H1 (cell line): ENCODE measurements at regions not wholly inside any gene's neighbourhood (a gene's known extent, or its start where the extent isn't known, plus 50 kb on each side); places are given as distances from the start of the nearest gene placed in this dataset.

Source experiments
- CTCF ChIA-PET: fragments of 300-600 bp; sonication (Branson Sonifier 250); formaldehyde crosslinking; loops from one replicate; lab custom pipeline; 2021; ENCODE audit not compliant: partially characterized antibody; lab: Charles Lee
- POLR2A ChIA-PET: fragments of 300-600 bp; sonication (Branson Sonifier 250); formaldehyde crosslinking; loops from one replicate; lab custom pipeline; 2021; ENCODE audit warnings: inconsistent platforms; ENCODE audit not compliant: partially characterized antibody; lab: Charles Lee
- DNase-seq, 2 experiments: peaks; one replicate each; pipeline versions ENCODE4 v3.0.0 to v3.0.0-alpha.2; 2010 to 2022; ENCODE audit warnings: low spot score in 2 of 2, low read depth in 1 of 2, mixed read lengths in 1 of 2
- FAIRE-seq: peaks from 2 replicates; lab custom pipeline; 2011; peaks lifted over from hg19 to GRCh38; lab: Jason Lieb, UNC
- H2AFZ ChIP-seq: 2 replicates; pipeline ENCODE4 v1.8.1; 2012; ENCODE audit warnings: low read length, inconsistent platforms
- H2AK5ac ChIP-seq: 2 replicates; pipeline ENCODE4 v1.6.1; 2013; ENCODE audit warnings: low read depth, low read length
- H2BK120ac ChIP-seq: replicated peaks from 2 replicates; pipeline ENCODE3; 2013; ENCODE audit warnings: low read depth, low read length, inconsistent platforms
- H2BK12ac ChIP-seq: 2 replicates; pipeline ENCODE4 v1.6.1; 2013; ENCODE audit warnings: low read depth, low read length
- H2BK15ac ChIP-seq: 2 replicates; pipeline ENCODE4 v1.6.1; 2013; ENCODE audit warnings: low read length
- H2BK20ac ChIP-seq: 2 replicates; pipeline ENCODE4 v1.6.1; 2013; ENCODE audit warnings: low read length
- H2BK5ac ChIP-seq: 2 replicates; pipeline ENCODE4 v1.6.1; 2013; ENCODE audit warnings: low read depth, low read length
- H3K14ac ChIP-seq: 2 replicates; pipeline ENCODE4 v1.6.1; 2013; ENCODE audit warnings: inconsistent platforms; ENCODE audit not compliant: insufficient read length
- H3K18ac ChIP-seq: 2 replicates; pipeline ENCODE4 v1.6.1; 2013; ENCODE audit warnings: low read length; ENCODE audit errors: extremely low read depth
- H3K23ac ChIP-seq: 2 replicates; pipeline ENCODE4 v1.6.1; 2013; ENCODE audit warnings: inconsistent platforms; ENCODE audit not compliant: insufficient read length
- H3K23me2 ChIP-seq: 2 replicates; pipeline ENCODE4 v1.6.1; 2013; ENCODE audit warnings: low read depth, low read length
- H3K27ac ChIP-seq: 2 replicates; pipeline ENCODE4 v1.6.1; 2011; ENCODE audit warnings: low read depth, low read length, inconsistent platforms
- H3K27me3 ChIP-seq, 4 experiments: replicated peaks in 1 of 4; 1 replicate in 1 of 4; 2 replicates in 3 of 4; pipeline versions ENCODE4 v1.6.1 to v1.8.1; 2011 to 2013; ENCODE audit warnings: low read length in 3 of 4, mild to moderate bottlenecking in 3 of 4, inconsistent platforms in 2 of 4, mixed read lengths in 2 of 4, moderate library complexity in 1 of 4; ENCODE audit not compliant: control insufficient read depth in 3 of 4, insufficient read depth in 3 of 4; ENCODE audit errors: extremely low read depth in 1 of 4
- H3K36me3 ChIP-seq, 4 experiments: 2 replicates each; pipeline versions ENCODE4 v1.6.1 to v1.8.1; 2011 to 2013; ENCODE audit warnings: mild to moderate bottlenecking in 4 of 4, low read length in 3 of 4, moderate library complexity in 2 of 4, control low read depth in 1 of 4, inconsistent platforms in 1 of 4; ENCODE audit not compliant: insufficient read depth in 4 of 4, control insufficient read depth in 2 of 4
- H3K4ac ChIP-seq: replicated peaks from 2 replicates; pipeline ENCODE3; 2013; ENCODE audit warnings: low read length, low read depth, mixed read lengths, inconsistent platforms; ENCODE audit not compliant: insufficient read length
- H3K4me1 ChIP-seq, 4 experiments: replicated peaks in 1 of 4; 1 replicate in 1 of 4; 2 replicates in 3 of 4; pipeline versions ENCODE4 v1.6.1 to v1.8.1; 2011 to 2013; ENCODE audit warnings: low read length in 3 of 4, inconsistent platforms in 2 of 4, mixed read lengths in 1 of 4; ENCODE audit not compliant: insufficient read depth in 4 of 4, control insufficient read depth in 3 of 4
- H3K4me2 ChIP-seq, 2 experiments: 2 replicates each; pipeline versions ENCODE4 v1.6.1 to v1.8.1; 2011 to 2013; ENCODE audit warnings: low read depth in 2 of 2, low read length in 2 of 2, control low read depth in 1 of 2, inconsistent platforms in 1 of 2, mild to moderate bottlenecking in 1 of 2; ENCODE audit not compliant: insufficient read depth in 1 of 2
- H3K4me3 ChIP-seq, 4 experiments: fragments of 200-600, 300-600 bp in 1 of 4; sonication (generic), shearing (Covaris generic), sonication (Bioruptor Twin) in 1 of 4; 2 replicates each; pipeline versions ENCODE4 v1.5.1 to v1.8.1; 2011 to 2016; ENCODE audit warnings: low read length in 4 of 4, low read depth in 3 of 4, control low read depth in 2 of 4, inconsistent platforms in 2 of 4, mild to moderate bottlenecking in 2 of 4, mixed read lengths in 1 of 4, moderate library complexity in 1 of 4; ENCODE audit not compliant: insufficient read depth in 2 of 4; ENCODE audit errors: extremely low read depth in 1 of 4
- H3K56ac ChIP-seq: replicated peaks from 2 replicates; pipeline ENCODE3; 2013; ENCODE audit warnings: low read depth, mild to moderate bottlenecking, mixed read lengths, low read length, inconsistent platforms; ENCODE audit not compliant: insufficient read length
- H3K79me1 ChIP-seq: 2 replicates; pipeline ENCODE4 v1.6.1; 2013; ENCODE audit warnings: low read depth, low read length, control low read depth
- H3K79me2 ChIP-seq, 2 experiments: 2 replicates each; pipeline versions ENCODE4 v1.6.1 to v1.8.1; 2012 to 2013; ENCODE audit warnings: low read length in 2 of 2, mild to moderate bottlenecking in 2 of 2, inconsistent platforms in 1 of 2; ENCODE audit not compliant: insufficient read depth in 2 of 2, control insufficient read depth in 1 of 2
- H3K9ac ChIP-seq, 4 experiments: replicated peaks in 1 of 4; 1 replicate in 1 of 4; 2 replicates in 3 of 4; pipeline versions ENCODE4 v1.6.1 to v1.8.1; 2011 to 2013; ENCODE audit warnings: low read depth in 3 of 4, low read length in 3 of 4, control low read depth in 2 of 4, mild to moderate bottlenecking in 2 of 4, moderate library complexity in 2 of 4, inconsistent platforms in 1 of 4; ENCODE audit errors: extremely low read depth in 1 of 4
- H3K9me3 ChIP-seq, 2 experiments: 2 replicates each; pipeline versions ENCODE4 v1.6.1 to v1.8.1; 2012 to 2013; ENCODE audit warnings: mild to moderate bottlenecking in 2 of 2, moderate library complexity in 2 of 2, control low read depth in 1 of 2, inconsistent platforms in 1 of 2, low read depth in 1 of 2, low read length in 1 of 2, mixed read lengths in 1 of 2; ENCODE audit not compliant: insufficient read depth in 2 of 2
- H4K20me1 ChIP-seq, 2 experiments: replicated peaks in 1 of 2; 2 replicates each; pipeline versions ENCODE3 to v1.8.1; 2011 to 2013; ENCODE audit warnings: inconsistent platforms in 2 of 2, low read length in 2 of 2, mild to moderate bottlenecking in 1 of 2; ENCODE audit not compliant: insufficient read depth in 2 of 2, control insufficient read depth in 1 of 2
- H4K5ac ChIP-seq: 2 replicates; pipeline ENCODE4 v1.6.1; 2013; ENCODE audit warnings: low read length, low read depth, mixed read lengths, inconsistent platforms; ENCODE audit not compliant: insufficient read length
- H4K8ac ChIP-seq: 2 replicates; pipeline ENCODE4 v1.8.0; 2013; ENCODE audit warnings: mild to moderate bottlenecking, moderate library complexity, low read length, inconsistent platforms; ENCODE audit not compliant: insufficient read depth; ENCODE audit errors: extremely low read depth
- H4K91ac ChIP-seq: replicated peaks from 2 replicates; pipeline ENCODE3; 2013; ENCODE audit warnings: low read length, mixed read lengths, inconsistent platforms; ENCODE audit not compliant: insufficient read length
- POLR2AphosphoS5 ChIP-seq: IDR thresholded peaks from 2 replicates; pipeline ENCODE4 v1.6.1; 2011; ENCODE audit warnings: low read depth, low read length
- TEAD4 ChIP-seq: IDR thresholded peaks from 2 replicates; pipeline ENCODE4 v1.6.1; 2012; ENCODE audit warnings: low read depth, low read length, inconsistent platforms, mixed read lengths
- WGBS, 2 experiments: shearing (Covaris generic) in 1 of 2; methylation state at CpG; one replicate each; pipeline versions ENCODE4 v1.1.6 to v1.1.7; 2013 to 2015; ENCODE audit warnings: low lambda C conversion rate in 2 of 2, mixed read lengths in 2 of 2, inconsistent platforms in 1 of 2, low coverage in 1 of 2, missing lambda C conversion rate in 1 of 2; ENCODE audit not compliant: insufficient replicate concordance in 2 of 2, insufficient coverage in 1 of 2, insufficient read length in 1 of 2; ENCODE audit errors: extremely low coverage in 1 of 2, missing lambda C conversion rate in 1 of 2; 5-methylcytosine and 5-hydroxymethylcytosine counted together

DNA sequence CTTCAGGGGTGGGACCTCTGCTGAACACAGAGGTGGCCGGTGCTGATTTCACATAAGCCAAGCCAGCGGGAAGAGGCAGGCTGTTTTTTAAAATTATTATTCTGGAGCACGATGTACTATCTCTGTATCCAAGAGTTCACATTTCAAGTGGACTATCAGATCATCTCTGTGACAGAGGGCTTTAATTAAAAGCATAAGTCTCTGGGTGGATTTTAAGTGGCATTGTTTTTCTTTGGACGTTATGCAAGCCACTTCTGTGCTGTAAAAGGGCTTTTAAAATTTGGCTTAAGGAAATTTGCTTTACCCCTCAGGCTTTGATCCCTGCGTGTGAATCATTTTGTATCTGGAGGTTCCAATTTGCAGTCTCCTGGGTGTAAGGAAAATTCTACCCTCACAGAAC is 124.7 kb downstream of the PALM2AKAP2 start:
- ChIA-PET POLR2A (interaction anchor here (0.5 to 0.6 kb wide), 2 partner anchors 140 to 170 kb away, joined by 3 to 6 read pairs; no protein-coding TSS in a partner anchor), CTCF (interaction anchor here (0.6 to 8.4 kb wide), 15 partner anchors 11 to 610 kb away, joined by 3 to 127 read pairs (median 4); no protein-coding TSS in a partner anchor)
- FAIRE-seq, result no peak

More for the DNA sequence above, 124.7 kb downstream of the PALM2AKAP2 start:
- no peaks in the 10 kb centered on the region for H3K27me3 ChIP-seq
- H3K23me2 ChIP-seq, result no peaks in the 10 kb centered on the region
- H4K20me1 ChIP-seq, result no peaks in the 10 kb centered on the region
- H3K56ac ChIP-seq, result no peak overlapping the region
- no peak overlapping the region for H2BK12ac ChIP-seq
- H4K91ac ChIP-seq, result no peak overlapping the region
- TF ChIP-seq POLR2AphosphoS5 (no peak), TEAD4 (no peak)
- TF ChIP-seq, all 59 proteins: peak for 0
- Histone ChIP-seq H3K4ac (no peak overlapping the region), H4K5ac (no peak overlapping the region), H2BK5ac (no peak overlapping the region), H2BK15ac (no peak overlapping the region), H3K9ac (no peak overlapping the region), H3K36me3 (no peaks in the 10 kb centered on the region), H4K8ac (no peak overlapping the region), H3K18ac (no peak overlapping the region), H3K79me1 (no peaks in the 10 kb centered on the region), H3K9me3 (no peaks in the 10 kb centered on the region), H3K27ac (no peak overlapping the region), H3K23ac (no peak overlapping the region), H2AFZ (no peak overlapping the region), H3K4me3 (no peak overlapping the region), H2BK120ac (no peak overlapping the region), H3K79me2 (no peaks in the 10 kb centered on the region), H2BK20ac (no peak overlapping the region), H2AK5ac (no peak overlapping the region), H3K4me2 (no peak overlapping the region), H3K14ac (no peak overlapping the region), H3K4me1 (peaks cover 0 to 5% (median 0%) of the 10 kb centered on the region in 4 experiments; a peak in 2 of 7 replicates)
- no peak for DNase-seq
- WGBS, 2 experiments, result 90% methylated on average over 5 of the region's 5 CpGs; no CpG with 5 or more reads in 1 of the 2 experiments
